Muscle layer of colon (tissue), 2 donors: ENCODE measurements at regions not wholly inside any gene's neighbourhood (a gene's known extent, or its start where the extent isn't known, plus 50 kb on each side); places are given as distances from the start of the nearest gene placed in this dataset.

ENCODE experiments used
- H3K27ac ChIP-seq: one replicate; pipeline ENCODE4 v1.7.0; 2013; ENCODE audit warnings: low read depth, mild to moderate bottlenecking, low read length, moderate library complexity
- H3K27me3 ChIP-seq, 2 donors: one replicate each; pipeline ENCODE4 v1.7.0; 2013; ENCODE audit warnings: low read length in 2 of 2, mild to moderate bottlenecking in 2 of 2; ENCODE audit not compliant: insufficient read depth in 2 of 2, control insufficient read depth in 1 of 2
- H3K36me3 ChIP-seq: one replicate; pipeline ENCODE4 v1.7.0; 2013; ENCODE audit warnings: mild to moderate bottlenecking, low read length; ENCODE audit not compliant: insufficient read depth
- H3K4me1 ChIP-seq: one replicate; pipeline ENCODE4 v1.7.0; 2013; ENCODE audit warnings: mild to moderate bottlenecking, low read length; ENCODE audit not compliant: insufficient read depth
- H3K4me3 ChIP-seq, 2 donors: one replicate each; pipeline ENCODE4 v1.7.0; 2013; ENCODE audit warnings: low read length in 2 of 2, low read depth in 1 of 2, mild to moderate bottlenecking in 1 of 2, moderate library complexity in 1 of 2
- H3K9ac ChIP-seq: one replicate; pipeline ENCODE4 v1.7.0; 2013; ENCODE audit warnings: low read length
- H3K9me3 ChIP-seq: one replicate; pipeline ENCODE4 v1.7.0; 2013; ENCODE audit warnings: mild to moderate bottlenecking, low read length
- donor health status: abdominal sarcoma.
- donor health status: Adenocarcinoma of cecum.

DNA sequence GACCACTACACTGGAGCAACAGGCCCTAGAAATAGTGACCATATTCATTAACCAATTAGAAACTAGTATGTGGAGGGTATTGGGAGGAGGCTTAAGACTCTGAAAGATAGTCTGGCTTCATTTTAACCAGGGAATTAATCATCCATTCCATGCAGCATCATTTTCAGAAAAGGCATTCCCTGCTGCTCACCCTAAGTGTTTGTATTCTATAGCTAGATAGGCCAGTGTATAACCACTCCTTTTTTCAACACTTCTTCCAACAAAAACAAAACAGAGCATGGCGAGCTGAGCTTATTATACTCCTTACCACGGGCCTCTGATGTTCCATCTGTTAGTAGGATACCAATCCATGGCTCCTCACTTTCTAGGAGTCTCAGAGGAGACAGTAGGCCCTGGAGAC is 112.0 kb upstream of the PKDCC start:
- no peak overlapping the region for H3K4me3 ChIP-seq
- no peak overlapping the region for H3K9ac ChIP-seq
- no peak overlapping the region for H3K27ac ChIP-seq
- no peaks in the 10 kb centered on the region for H3K4me1 ChIP-seq
- H3K9me3 ChIP-seq: no peaks in the 10 kb centered on the region
- H3K36me3 ChIP-seq: no peaks in the 10 kb centered on the region
- H3K27me3 ChIP-seq: no peaks in the 10 kb centered on the region

DNA sequence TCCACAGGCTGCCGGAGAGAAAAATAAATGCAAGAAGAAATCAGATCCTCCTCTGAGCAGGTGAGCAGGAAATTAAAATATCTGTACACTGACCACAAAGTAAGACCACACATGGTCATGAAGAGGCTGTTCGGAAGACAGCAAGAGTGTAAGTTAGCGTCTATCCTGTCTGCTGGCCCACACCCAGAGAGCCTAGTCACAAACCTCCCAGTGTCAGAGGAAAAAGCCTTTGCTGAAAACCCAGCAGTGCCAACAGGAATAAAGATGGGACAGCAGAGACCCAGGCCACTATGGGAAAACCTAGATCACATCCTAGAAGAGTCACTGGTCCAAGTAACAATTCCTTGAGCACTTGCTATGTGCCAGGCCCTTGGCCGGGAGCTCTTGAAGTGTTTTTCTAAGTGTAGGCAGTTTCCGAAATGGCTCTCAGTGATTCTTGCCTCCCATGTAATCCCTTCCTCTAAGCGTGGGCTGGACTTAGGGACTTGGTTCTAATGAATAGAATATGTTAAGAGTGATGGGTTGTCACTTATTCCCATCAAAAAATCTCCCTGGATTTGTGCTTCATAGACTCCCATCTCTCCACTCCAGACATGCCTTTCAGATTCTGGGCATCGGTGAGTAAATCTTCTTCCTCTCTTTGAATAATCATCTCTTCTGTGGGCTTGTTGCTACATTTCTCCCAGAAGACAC is 110.9 kb upstream of the PKDCC start:
- no peak overlapping the region for H3K9ac ChIP-seq
- no peak overlapping the region for H3K27ac ChIP-seq

DNA sequence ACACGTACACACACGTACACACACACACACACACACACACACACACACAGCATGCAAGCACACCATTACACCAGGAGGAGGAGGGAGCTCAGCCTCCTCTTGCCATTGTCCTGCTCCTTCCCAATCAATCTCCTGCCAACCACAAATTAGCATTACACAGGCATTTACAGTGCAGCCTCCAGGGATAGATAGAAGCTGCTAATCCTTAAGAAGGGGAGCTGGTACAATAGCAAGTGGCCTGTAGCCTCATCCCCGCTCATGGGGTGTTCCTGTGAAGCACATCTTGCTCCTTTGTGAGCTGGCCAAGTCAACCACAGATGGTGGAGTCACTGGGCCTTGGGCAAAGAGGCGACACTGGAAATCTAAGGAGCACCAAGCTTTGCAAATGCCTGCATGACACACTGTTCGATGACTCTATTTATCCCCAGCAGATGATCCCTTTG is 110.3 kb upstream of the PKDCC start:
- H3K4me1 ChIP-seq: no peaks in the 10 kb centered on the region
- H3K9me3 ChIP-seq: no peaks in the 10 kb centered on the region
- H3K27ac ChIP-seq: no peak overlapping the region

More for the DNA sequence above, 110.9 kb upstream of the PKDCC start:
- Histone ChIP-seq H3K36me3 (no peaks in the 10 kb centered on the region), H3K4me3 (no peak overlapping the region), H3K4me1 (no peaks in the 10 kb centered on the region), H3K27me3 (no peaks in the 10 kb centered on the region), H3K9me3 (no peaks in the 10 kb centered on the region)

GRCh38 chr2:41937921-41938708 is 109.7 kb upstream of the PKDCC start:
- Histone ChIP-seq H3K27ac (no peak overlapping the region), H3K9me3 (no peaks in the 10 kb centered on the region), H3K36me3 (no peaks in the 10 kb centered on the region), H3K9ac (no peak overlapping the region), H3K4me1 (no peaks in the 10 kb centered on the region), H3K27me3 (no peaks in the 10 kb centered on the region), H3K4me3 (no peak overlapping the region)

More for the DNA sequence above, 110.3 kb upstream of the PKDCC start:
- H3K9ac ChIP-seq: no peak overlapping the region
- H3K36me3 ChIP-seq: no peaks in the 10 kb centered on the region
- H3K27me3 ChIP-seq: no peaks in the 10 kb centered on the region
- no peak overlapping the region for H3K4me3 ChIP-seq

- Histone ChIP-seq H3K9ac (no peak overlapping the region), H3K27me3 (no peaks in the 10 kb centered on the region), H3K36me3 (no peaks in the 10 kb centered on the region), H3K9me3 (no peaks in the 10 kb centered on the region), H3K4me3 (no peak overlapping the region), H3K27ac (no peak overlapping the region), H3K4me1 (no peaks in the 10 kb centered on the region)
These were observed 107.6 kb upstream of the PKDCC start for GRCh38 chr2:41940060-41940744.

DNA sequence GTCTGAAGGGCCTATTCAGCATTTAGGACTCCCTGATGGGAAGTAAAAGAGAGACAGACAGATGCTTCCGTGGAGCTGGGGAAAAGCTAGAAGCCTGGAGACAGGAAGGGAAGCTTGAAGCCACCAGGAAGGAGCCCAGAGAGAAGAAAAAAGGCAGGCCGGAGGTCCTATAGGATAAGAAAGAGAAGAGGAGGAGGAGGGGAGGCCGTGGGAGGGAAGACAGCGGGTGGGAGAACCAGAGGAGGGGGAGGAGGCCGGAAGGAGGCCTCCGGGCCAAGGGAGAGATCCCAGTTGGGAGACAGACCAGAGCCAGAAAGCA is 107.1 kb upstream of the PKDCC start:
- no peaks in the 10 kb centered on the region for H3K36me3 ChIP-seq
- H3K27me3 ChIP-seq: no peaks in the 10 kb centered on the region
- H3K9ac ChIP-seq: no peak overlapping the region
- no peak overlapping the region for H3K27ac ChIP-seq
- no peak overlapping the region for H3K4me3 ChIP-seq
- H3K9me3 ChIP-seq: no peaks in the 10 kb centered on the region
- no peaks in the 10 kb centered on the region for H3K4me1 ChIP-seq

- no peaks in the 10 kb centered on the region for H3K36me3 ChIP-seq
- no peaks in the 10 kb centered on the region for H3K27me3 ChIP-seq
- H3K27ac ChIP-seq: no peak overlapping the region
- H3K4me3 ChIP-seq: no peak overlapping the region
- H3K9ac ChIP-seq: no peak overlapping the region
- no peaks in the 10 kb centered on the region for H3K4me1 ChIP-seq
- no peaks in the 10 kb centered on the region for H3K9me3 ChIP-seq
These were observed 106.0 kb upstream of the PKDCC start for GRCh38 chr2:41941831-41942230.

DNA sequence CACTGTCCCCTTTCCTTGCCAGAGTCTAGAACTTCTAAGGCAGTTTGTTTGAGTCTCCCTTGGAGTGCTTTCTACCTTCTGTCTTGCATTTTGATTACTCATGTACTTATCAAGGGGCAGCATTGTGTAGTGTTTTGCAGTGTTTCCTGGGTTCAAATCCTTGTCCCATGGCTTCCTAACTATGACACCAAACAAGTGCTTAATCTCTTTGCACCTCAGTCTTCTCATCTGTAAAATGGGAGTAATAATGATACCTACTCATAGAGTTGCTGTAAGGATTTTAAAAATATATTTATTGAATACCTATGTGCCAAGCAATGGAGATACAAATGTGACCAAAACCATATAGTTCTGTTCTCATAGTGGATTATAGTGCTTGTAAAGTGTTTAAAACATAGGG is 105.5 kb upstream of the PKDCC start:
- peaks cover under 1% of the 10 kb centered on the region for H3K4me1 ChIP-seq
- no peaks in the 10 kb centered on the region for H3K36me3 ChIP-seq

GRCh38 chr2:41943159-41943558 is 104.7 kb upstream of the PKDCC start:
- Histone ChIP-seq H3K4me1 (peaks cover 8% of the 10 kb centered on the region), H3K9me3 (no peaks in the 10 kb centered on the region), H3K4me3 (no peak overlapping the region), H3K27ac (no peak overlapping the region), H3K36me3 (no peaks in the 10 kb centered on the region), H3K27me3 (no peaks in the 10 kb centered on the region), H3K9ac (no peak overlapping the region)

More for the DNA sequence above, 105.5 kb upstream of the PKDCC start:
- no peak overlapping the region for H3K9ac ChIP-seq
- no peaks in the 10 kb centered on the region for H3K27me3 ChIP-seq
- no peak overlapping the region for H3K4me3 ChIP-seq
- H3K9me3 ChIP-seq: no peaks in the 10 kb centered on the region
- no peak overlapping the region for H3K27ac ChIP-seq

- Histone ChIP-seq H3K9ac (no peak overlapping the region), H3K9me3 (no peaks in the 10 kb centered on the region), H3K4me3 (no peak overlapping the region), H3K27ac (no peak overlapping the region), H3K27me3 (no peaks in the 10 kb centered on the region), H3K36me3 (no peaks in the 10 kb centered on the region), H3K4me1 (peaks cover 8% of the 10 kb centered on the region)
These were observed 103.5 kb upstream of the PKDCC start for GRCh38 chr2:41944220-41944880.

DNA sequence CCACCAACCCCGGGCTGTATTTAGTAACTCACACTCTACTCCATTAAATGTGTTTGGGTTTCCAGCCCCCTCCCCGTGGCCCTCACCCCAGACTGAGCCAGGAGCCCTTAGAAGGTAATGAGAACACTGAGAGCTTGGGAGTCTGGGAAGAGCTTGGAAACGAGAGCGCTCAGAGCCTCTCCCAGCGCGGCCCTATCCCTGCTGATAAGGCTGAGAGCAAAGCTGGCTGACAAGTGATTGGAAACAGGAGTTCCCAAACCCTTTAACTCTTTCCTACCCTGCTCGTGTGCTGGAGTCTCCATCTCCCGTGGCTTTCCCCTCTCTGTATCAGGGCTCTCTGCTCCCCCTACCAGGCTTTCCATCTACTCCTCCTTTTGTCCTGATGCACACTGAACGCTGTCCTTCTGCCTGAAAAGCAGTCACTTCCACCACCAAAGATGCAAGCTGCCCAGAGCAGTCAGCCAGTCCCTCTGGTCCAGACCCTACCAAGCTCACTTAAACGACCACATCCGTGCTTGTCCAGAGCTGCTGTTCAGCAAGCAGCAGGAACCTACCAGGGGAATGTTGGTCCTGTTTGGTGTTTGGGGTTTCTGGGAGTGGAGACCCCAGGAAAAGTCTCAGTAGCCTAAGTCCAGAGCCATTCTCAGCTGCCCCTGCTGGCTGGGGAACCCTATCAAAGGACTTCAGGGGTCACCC is 100.0 kb upstream of the PKDCC start:
- Histone ChIP-seq H3K27me3 (no peaks in the 10 kb centered on the region), H3K27ac (peak overlapping the region; percentile 16), H3K36me3 (no peaks in the 10 kb centered on the region), H3K9ac (no peak overlapping the region), H3K4me3 (no peak overlapping the region), H3K9me3 (no peaks in the 10 kb centered on the region), H3K4me1 (peaks cover 8% of the 10 kb centered on the region)
